DOHH2 (cell line): ENCODE measurements at regions not wholly inside any gene's neighbourhood (a gene's known extent, or its start where the extent isn't known, plus 50 kb on each side); places are given as distances from the start of the nearest gene placed in this dataset.

ENCODE experiments used
- H3F3A ChIP-seq: fragments of 200-600 bp; sonication (generic), shearing (Covaris generic); 2 replicates; pipeline ENCODE4 v1.6.0; 2016; ENCODE audit warnings: antibody characterized with exemption, mild to moderate bottlenecking; ENCODE audit not compliant: control insufficient read depth, insufficient read depth
- H3K27ac ChIP-seq: fragments of 200-600 bp; sonication (generic); 2 replicates; pipeline ENCODE4 v1.5.1; 2014; ENCODE audit warnings: low read depth, mild to moderate bottlenecking, low read length, moderate library complexity
- H3K27me3 ChIP-seq: fragments of 200-600 bp; sonication (generic); 2 replicates; pipeline ENCODE4 v1.6.1; 2014; ENCODE audit warnings: mild to moderate bottlenecking, low read length, mixed read lengths; ENCODE audit not compliant: control insufficient read depth
- H3K36me3 ChIP-seq: fragments of 200-600 bp; sonication (generic); 2 replicates; pipeline ENCODE4 v1.6.1; 2014; ENCODE audit warnings: mild to moderate bottlenecking, low read length, moderate library complexity, mixed read lengths; ENCODE audit not compliant: control insufficient read depth
- H3K4me1 ChIP-seq: fragments of 200-600 bp; sonication (generic); 2 replicates; pipeline ENCODE4 v1.6.1; 2014; ENCODE audit warnings: mild to moderate bottlenecking, low read length, mixed read lengths; ENCODE audit not compliant: control insufficient read depth
- H3K4me2 ChIP-seq: fragments of 200-600 bp; sonication (generic); 2 replicates; pipeline ENCODE4 v1.6.0; 2014; ENCODE audit warnings: mild to moderate bottlenecking, low read length, moderate library complexity
- H3K4me3 ChIP-seq: fragments of 200-600 bp; sonication (generic); 2 replicates; pipeline ENCODE4 v1.5.1; 2014; ENCODE audit warnings: mild to moderate bottlenecking, low read length, mixed read lengths
- H3K79me2 ChIP-seq: fragments of 200-600 bp; sonication (generic); 2 replicates; pipeline ENCODE4 v1.6.1; 2014; ENCODE audit warnings: mild to moderate bottlenecking, low read length, mixed read lengths; ENCODE audit not compliant: control insufficient read depth
- H3K9me2 ChIP-seq: fragments of 200-600 bp; sonication (generic); replicated peaks from 2 replicates; pipeline ENCODE4 v1.6.1; 2014; ENCODE audit warnings: mild to moderate bottlenecking, low read length, mixed read lengths; ENCODE audit not compliant: control insufficient read depth
- H3K9me3 ChIP-seq: fragments of 200-600 bp; sonication (generic); 2 replicates; pipeline ENCODE4 v1.6.1; 2014; ENCODE audit warnings: antibody characterized with exemption, low read length, mixed read lengths; ENCODE audit not compliant: control insufficient read depth, insufficient read depth
- H4K20me1 ChIP-seq: fragments of 200-600 bp; sonication (generic); 2 replicates; pipeline ENCODE4 v1.6.0; 2014; ENCODE audit warnings: low read depth, mild to moderate bottlenecking, antibody characterized with exemption, low read length, moderate library complexity; ENCODE audit not compliant: control insufficient read depth, insufficient read depth
- CTCF ChIP-seq: fragments of 200-600 bp; sonication (generic); IDR thresholded peaks from one replicate; pipeline ENCODE4 v1.5.1; 2014; ENCODE audit warnings: antibody characterized with exemption, mild to moderate bottlenecking, low read depth, low read length; ENCODE audit not compliant: poor library complexity, severe bottlenecking
- EZH2phosphoT487 ChIP-seq: fragments of 200-600 bp; sonication (generic); IDR thresholded peaks from 2 replicates; pipeline ENCODE4 v1.6.1; 2017; ENCODE audit warnings: borderline replicate concordance, mild to moderate bottlenecking, antibody characterized with exemption, low read length, moderate library complexity, mixed read lengths

- Histone ChIP-seq H3K27me3 (no peaks in the 10 kb centered on the region), H3K4me3 (no peak overlapping the region), H3K79me2 (no peaks in the 10 kb centered on the region), H3K9me3 (no peaks in the 10 kb centered on the region), H3F3A (no peaks in the 10 kb centered on the region), H4K20me1 (no peaks in the 10 kb centered on the region), H3K27ac (no peak overlapping the region), H3K4me1 (peaks cover 25% of the 10 kb centered on the region), H3K9me2 (no peaks in the 10 kb centered on the region), H3K36me3 (no peaks in the 10 kb centered on the region), H3K4me2 (peak overlapping the region; percentile 40)
- TF ChIP-seq EZH2phosphoT487, result no peak
- TF ChIP-seq CTCF, result no peak
Measured at GRCh38 chr1:9448132-9449109, 90.8 kb upstream of the SLC25A33 start.

DNA sequence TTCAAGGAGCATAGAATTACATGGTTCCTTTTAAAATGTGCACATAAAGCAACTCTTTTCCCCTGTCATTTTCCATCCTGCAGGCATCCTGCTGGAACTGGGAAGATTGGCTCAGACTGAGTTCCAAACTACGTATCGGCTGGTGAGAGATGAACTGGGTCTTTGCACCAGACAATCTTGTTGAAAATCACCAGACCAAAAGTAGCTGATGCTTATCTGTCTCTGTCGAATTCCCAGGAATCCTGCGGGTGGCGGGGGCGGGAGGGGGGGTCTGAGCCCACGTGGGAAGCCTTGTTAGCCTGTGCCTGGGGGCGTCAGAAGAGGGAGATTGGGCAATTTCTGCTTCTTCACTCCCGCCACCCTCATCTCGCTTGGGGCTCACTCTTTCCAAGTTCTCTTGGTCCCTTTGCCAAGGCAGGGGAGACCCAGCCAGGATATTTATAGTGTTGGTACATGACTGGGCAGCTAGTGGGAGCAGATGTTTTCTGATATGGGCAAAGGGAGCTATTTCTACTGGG lies 90.1 kb upstream of the SLC25A33 start:
- Histone ChIP-seq H3F3A (no peaks in the 10 kb centered on the region), H3K27ac (no peak overlapping the region), H4K20me1 (no peaks in the 10 kb centered on the region), H3K79me2 (no peaks in the 10 kb centered on the region), H3K9me3 (no peaks in the 10 kb centered on the region), H3K9me2 (no peaks in the 10 kb centered on the region), H3K4me2 (peak overlapping the region; percentile 40), H3K27me3 (no peaks in the 10 kb centered on the region), H3K4me1 (peaks cover 30% of the 10 kb centered on the region), H3K36me3 (no peaks in the 10 kb centered on the region), H3K4me3 (no peak overlapping the region)
- TF ChIP-seq EZH2phosphoT487, result no peak
- TF ChIP-seq CTCF, result no peak

- Histone ChIP-seq H3K4me3 (no peak overlapping the region), H3K79me2 (no peaks in the 10 kb centered on the region), H3K27ac (no peak overlapping the region), H3K36me3 (no peaks in the 10 kb centered on the region), H4K20me1 (no peaks in the 10 kb centered on the region), H3K27me3 (no peaks in the 10 kb centered on the region), H3K4me1 (peaks cover 39% of the 10 kb centered on the region), H3K9me2 (no peaks in the 10 kb centered on the region), H3F3A (no peaks in the 10 kb centered on the region), H3K4me2 (no peak overlapping the region), H3K9me3 (no peaks in the 10 kb centered on the region)
- TF ChIP-seq EZH2phosphoT487 (no peak), CTCF (no peak)
Measured at GRCh38 chr1:9449976-9450696, 89.1 kb upstream of the SLC25A33 start.
